AML-193 (cell line): ENCODE measurements at regions not wholly inside any gene's neighbourhood (a gene's known extent, or its start where the extent isn't known, plus 50 kb on each side); places are given as distances from the start of the nearest gene placed in this dataset.
"Not testable (repeated sequence)": the region's sequence is repeated elsewhere in the genome, so short reads cannot be mapped to it uniquely, and the experiment has no call there.

Experiments used
- DNase-seq, 2 experiments: peaks; one replicate each; lab custom pipeline; 2025; lab: John Stamatoyannopoulos, UW

DNA sequence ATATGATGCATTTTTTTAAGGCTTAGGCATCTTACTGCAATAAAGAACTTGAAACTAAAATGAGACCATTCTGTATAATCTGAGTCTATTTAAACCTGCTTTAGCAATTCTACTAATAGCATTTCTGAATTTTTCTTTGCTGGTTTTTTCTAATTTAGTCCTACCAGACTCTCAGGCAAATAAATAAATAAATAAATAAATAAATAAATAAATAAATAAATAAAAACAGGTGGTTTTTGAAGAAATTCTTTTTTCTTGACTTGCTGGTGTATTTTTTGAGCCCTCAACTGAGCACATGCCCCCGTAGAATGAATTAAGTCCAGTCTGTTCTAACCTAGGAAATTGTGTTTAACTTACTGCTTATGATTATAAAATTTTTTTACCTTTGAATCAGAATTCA is 134.7 kb upstream of the FOXP2 start:
- no peak for DNase-seq

DNA sequence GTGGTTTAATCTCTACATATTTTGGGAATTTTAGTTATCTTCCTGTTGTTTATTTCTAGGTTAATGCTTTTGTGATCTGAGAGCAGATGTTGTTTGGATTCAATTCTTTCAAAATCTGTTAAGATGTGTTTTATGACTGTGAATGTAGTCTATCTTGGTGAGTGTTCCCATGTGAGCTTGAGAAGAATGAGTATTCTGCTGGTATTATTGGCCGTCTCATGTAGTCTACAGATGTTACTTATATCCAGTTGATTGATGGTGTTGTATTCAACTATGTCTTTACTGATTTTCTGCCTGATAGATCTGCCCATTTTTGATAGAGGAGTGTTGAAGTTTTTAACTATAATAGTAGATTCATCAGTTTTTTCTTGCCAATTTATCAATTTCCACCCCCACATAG is 141.4 kb upstream of the FOXP2 start:
- no peak for DNase-seq

DNA sequence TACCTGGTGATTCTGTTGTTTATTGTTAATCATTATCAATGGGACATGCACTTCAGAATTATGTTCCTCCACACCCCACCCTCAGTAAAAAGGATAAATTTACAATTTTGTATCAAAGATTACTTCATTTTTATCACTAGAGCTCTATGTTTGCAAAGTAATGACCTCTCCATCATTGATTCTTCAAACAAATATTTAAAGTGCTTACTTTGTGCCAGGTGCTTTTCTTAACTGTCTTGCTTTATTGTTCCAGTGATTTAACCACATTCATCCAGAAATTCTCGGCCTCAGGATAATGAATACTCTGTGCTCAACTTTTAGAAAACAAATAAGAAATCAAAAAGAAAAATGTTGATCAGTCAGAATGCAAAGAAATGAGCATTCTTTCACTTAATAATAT is 144.9 kb upstream of the FOXP2 start:
- no peak for DNase-seq

DNA sequence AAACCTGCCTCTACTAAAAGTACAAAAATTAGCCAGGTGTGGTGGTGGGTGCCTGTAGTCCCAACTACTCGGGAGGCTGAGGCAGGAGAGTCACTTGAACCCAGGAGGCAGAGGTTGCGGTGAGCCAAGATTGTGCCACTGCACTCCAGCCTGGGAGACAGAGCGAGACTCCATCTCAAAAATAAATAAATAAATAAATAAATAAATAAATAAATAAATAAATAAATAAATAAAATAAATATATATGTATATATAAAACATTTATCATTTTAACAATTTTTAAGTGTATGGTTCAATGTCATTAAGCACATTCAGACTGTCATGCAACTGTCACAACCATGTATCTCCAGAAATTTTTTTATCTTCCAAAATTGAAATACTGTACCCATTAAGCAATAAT is 147.1 kb upstream of the FOXP2 start:
- DNase-seq = not testable (repeated sequence)

DNA sequence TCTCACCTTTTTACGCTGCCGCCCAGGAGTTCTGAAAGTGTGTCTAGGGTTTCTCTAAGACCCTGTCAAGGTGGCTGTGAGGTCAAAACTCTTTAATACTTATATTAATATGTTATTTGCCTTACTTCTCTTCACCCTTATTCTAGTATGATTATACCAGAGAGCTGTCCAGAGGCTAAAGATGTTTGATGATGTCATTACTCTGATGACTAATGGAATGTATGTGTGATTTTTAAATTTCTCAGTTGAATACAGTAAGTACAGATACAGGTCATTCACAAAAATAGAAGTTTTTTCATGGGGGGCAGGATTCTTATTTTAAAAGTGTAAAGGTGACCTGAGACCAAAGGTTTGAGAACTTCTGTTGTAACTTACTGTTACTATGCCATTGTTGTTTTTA is 150.6 kb upstream of the FOXP2 start:
- DNase-seq = no peak

DNA sequence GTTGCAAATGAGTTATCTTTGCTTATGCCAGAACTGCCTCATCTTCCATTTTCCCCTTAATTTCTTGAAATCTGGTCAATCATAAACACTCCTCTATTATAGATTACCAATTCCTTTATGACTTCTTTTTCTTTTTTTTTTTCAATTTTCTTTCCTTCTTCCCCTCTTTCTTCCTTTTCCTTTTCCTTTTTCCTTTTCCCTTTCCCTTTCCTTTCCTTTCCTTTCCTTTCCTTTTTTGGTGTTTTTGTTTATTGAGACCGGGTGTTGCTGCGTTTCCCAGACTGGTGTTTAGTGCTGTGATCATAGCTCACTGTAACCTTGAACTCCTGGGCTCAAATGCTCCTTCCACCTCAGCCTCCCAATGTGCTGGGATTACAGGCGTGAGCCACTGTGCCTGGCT is 151.4 kb upstream of the FOXP2 start:
- no peak for DNase-seq

DNA sequence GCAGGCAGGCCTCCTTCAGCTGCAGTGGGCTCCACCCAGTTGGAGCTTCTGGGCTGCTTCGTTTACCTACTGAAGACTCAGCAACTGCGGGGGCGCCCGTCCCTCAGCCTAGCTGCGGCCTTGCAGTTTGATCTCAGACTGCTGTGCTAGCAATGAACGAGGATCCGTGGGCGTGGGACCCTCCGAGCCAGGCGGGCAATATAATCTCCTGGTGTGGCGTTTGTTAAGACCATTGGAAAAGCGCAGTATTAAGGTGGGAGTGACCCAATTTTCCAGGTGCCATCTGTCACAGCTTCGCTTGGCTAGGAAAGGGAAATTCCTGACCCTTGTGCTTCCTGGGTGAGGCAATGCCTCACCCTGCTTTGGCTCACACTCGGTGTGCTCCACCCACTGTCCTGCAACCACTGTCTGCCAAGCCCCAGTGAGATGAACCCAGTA is 159.2 kb upstream of the FOXP2 start:
- DNase-seq = no peak

DNA sequence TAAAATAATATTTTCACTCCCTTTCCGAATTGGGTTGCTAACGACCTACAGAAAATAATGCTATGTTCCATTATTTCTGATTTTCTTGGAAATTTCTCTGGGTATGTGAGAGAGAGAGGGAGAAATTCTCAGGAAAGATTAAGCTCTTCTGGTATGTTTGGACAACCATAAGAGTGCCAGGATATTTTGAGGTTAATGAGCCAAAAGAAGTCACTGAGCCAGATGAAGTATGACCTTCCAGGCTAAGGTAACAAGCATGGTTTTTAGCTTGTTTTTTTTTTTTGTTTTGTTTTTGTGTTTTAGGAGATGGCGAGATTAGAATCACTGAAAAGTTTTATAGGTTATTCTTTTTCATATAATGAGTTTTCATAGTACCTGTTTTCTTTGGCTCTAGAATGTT is 171.0 kb upstream of the FOXP2 start:
- no peak for DNase-seq

DNA sequence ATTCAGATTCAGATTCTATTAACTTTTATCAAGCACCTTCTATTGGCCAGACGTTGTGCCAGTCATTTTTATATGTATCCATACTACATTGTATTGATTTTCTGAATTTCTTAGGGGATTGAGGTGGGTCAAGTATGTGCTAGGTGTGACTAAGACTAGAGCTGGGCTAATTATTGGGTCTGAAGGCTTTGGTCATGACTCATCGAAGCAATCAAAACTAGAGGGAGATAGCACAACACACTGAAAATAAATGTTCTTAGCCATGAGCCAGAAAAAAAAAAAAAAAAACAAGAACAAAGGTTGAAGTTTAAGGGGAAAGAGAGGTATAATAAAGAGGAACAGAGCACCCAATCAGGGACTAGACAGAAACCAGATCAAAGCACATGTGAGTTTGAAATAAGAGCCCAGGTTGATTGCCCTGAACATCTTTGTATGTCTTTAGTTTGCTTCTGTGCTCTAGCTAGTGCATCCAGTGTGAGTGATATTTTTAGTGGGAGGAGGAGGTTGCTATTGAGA is 171.6 kb upstream of the FOXP2 start:
- DNase-seq = no peak

DNA sequence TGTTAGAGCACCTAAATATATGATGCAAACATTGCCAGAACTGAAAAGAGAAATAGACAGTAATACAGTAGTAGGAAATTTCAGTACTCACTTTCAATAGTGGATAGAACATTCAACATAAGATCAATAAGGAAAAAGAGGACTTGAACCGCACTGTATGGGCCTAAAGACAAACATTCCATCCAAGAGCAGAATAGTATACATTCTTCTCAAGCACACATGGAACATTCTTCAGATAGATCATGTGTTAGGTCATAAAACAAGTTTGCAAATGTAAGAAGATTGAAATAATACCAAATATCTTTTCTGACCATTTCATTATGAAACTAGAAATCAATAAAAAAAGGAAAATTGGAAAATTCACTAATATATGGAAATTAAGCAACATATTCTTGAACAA is 185.4 kb upstream of the FOXP2 start:
- DNase-seq = no peak

DNA sequence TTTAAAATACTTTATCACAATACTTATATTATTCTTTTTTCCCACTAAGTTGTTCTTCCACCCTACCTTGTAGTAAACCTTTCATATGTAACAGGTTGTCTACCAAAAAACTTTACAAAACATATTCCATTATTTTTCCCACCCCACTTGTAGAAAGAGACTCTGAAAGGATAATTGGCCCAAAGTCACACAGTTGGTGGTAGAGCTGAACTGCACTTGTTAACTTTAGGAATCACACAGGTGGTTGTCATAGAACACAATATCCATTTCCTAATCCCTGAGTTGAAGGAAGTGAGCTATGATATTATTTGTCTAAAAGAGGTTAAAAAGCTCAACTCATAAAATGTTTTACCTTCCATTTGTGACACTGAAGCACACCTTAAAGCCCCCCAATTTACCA is 188.8 kb upstream of the FOXP2 start:
- DNase-seq = no peak

DNA sequence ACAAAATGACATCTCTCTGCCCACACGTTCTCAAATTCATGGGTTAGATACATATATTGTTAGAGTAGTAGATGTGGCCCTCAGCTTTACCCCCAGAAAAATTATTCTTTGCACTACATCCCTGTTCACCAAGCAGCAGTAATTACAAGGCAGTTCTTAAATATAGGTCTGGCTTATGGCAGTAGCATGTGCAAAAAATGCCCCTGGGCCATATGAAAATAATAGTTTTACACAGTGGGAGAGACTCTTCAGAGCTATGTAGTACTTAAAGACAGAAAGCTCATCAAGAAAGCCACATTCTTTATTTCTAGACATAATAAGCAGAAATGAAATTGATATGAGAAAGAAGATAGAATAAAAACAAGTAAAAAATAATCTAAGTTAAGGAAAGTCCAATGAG is 196.3 kb upstream of the FOXP2 start:
- no peak for DNase-seq

DNA sequence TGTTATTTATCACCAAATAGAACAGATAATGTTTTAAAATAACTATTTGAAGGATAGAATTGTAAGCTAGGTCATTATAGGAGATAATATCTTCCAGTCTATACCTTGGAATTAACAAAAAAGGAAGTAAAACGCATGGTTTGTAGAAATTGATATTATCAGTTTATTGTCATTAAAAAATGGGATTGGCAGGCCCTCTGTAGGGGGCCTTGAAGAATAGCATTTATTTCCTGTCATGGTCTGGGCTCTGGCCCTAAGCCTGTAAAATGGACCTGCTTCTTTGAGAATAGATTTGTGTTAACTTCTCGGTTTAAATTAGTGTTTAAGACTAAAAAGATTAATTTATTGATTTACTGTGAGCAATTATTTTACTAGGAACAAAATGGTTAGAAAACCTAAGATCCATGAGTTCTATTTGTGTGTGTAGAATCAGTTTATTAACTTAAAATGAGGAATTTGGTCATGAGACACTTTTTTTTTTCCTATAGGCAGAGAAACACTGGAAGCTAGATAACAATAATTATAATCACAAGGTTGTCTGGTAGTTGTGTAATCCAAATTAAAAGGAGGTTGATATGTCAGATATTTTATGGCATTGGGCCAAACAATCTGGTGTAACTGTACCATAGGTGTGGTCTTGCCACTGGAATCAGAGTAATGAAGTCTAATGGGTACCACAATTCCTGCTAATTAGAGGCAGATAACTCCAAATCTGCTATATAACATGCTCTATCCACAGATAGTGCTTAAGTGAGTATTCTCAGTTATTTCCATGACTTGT is 197.4 kb upstream of the FOXP2 start:
- no peak for DNase-seq

DNA sequence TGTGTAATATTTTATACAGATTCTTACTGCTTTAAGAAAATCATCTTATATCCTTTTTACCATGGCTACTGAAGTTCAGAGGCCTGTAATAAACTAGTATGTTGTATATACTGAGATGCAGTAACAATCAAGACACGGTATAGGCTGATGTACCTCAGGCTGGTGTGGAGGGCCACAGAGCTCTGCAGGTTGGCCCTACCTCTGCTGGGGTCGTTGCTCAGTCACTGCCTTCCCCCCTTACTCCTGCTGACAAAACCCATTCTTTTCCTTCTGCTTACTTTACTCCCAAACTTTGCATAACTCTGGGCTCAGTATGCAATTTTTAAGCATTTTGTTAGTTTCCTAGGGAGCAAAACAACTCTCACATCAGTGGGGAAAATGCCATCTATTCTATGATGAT is 200.1 kb upstream of the FOXP2 start:
- DNase-seq = no peak

DNA sequence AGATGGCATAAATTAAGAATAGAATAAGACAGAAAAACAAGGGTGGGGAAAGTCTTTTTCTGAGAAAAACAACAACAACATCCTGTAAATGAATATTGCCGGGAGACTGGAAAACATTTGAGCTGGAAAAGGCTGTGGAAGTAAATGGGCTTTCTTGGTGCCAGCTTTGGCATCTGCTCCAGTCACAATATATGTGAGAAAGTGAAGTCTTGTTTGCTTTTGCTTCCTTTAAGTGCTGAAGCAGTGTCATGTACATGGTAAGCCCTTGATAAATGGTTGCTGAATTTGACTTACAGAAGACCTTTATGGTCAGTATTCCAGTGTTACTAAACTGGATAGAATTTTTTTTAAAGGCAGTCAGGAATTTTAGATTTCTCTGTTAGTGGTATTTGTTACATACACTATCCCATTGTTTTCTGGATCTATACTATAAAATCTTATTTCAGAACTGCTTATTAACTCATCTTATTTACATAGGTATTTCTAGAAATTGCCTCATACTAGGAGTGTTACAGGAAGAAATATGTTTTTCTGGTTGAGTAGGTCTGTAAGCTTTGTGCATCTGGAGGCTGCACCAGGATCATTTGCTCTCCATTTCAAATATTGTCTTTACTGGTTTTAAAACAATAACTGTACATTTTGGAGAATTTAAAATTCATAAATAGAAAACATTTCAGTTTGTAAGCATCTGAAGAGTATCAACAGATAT is 201.7 kb upstream of the FOXP2 start:
- DNase-seq = no peak

DNA sequence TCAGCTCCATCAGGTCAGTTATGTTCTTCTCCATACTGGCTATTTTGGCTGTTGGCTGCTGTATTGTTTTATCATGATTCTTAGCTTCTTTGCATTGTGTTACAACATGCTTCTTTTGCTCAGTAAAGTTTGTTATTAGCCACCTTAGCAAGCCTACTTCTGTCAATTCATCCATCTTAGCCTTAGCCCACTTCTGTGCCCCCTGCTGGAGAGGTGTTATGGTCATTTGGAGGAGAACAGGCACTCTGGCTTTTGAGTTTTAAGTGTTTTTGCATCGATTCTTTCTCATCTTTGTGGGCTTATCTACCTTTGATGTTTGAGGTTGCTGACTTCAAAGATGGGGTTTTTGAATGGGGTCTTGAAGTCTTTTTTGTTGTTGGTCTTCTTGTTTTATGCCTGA is 204.6 kb upstream of the FOXP2 start:
- DNase-seq = no peak

DNA sequence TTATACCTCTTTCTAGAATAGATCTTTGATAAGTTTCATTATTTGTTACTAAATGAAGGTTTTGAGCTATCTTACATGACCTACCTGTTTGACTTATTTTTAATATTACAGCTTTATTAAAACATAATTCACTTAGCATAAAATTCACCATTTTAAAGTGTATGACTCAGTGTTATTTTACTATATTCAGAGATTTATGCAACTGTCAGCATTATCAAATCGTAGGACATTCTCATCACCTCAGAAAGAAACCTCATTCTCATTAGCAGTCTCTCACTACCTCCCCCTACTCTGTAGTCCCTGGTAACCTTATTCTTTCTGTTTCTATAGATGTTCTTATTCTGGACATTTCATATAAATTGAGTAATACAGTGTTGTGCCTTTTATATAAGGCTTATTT is 207.9 kb upstream of the FOXP2 start:
- DNase-seq = no peak

DNA sequence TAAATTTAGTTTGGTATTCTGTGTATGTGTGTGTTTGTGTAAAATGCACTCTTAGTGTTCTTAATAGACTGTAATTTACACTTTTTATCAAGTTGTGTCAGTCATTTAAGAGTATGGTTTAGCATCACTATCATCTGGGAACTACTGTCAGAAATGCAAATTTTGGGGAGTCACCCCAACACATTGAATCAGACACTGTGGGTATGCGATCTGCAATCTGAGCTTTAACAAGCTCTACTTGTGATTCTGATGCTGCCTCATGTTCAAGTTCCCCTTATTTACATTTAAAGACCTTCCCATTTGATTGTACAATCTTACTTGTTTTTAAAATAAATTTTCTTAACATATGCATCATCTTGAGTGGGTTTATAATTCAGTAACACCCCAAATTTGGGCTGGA is 218.1 kb upstream of the FOXP2 start:
- no peak for DNase-seq

DNA sequence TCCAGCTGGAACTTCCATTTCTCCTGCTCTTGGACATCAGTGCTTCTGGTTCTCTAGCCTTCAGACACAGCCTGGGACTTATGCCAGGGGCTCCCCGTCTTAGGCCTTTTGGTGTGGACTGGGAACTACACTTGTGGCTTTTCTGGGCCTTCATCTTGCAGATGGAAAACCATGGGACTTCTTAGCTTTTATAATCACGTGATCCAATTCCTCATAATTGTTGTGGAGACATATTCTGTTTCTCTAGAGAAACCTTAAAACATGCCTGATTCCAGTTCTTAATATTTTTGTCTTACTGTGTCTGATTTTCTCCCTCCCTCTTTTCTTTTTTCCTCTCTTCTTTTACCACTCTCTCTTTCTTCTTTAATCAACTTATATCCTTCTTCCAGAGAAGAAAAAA is 224.2 kb upstream of the FOXP2 start:
- DNase-seq = no peak

DNA sequence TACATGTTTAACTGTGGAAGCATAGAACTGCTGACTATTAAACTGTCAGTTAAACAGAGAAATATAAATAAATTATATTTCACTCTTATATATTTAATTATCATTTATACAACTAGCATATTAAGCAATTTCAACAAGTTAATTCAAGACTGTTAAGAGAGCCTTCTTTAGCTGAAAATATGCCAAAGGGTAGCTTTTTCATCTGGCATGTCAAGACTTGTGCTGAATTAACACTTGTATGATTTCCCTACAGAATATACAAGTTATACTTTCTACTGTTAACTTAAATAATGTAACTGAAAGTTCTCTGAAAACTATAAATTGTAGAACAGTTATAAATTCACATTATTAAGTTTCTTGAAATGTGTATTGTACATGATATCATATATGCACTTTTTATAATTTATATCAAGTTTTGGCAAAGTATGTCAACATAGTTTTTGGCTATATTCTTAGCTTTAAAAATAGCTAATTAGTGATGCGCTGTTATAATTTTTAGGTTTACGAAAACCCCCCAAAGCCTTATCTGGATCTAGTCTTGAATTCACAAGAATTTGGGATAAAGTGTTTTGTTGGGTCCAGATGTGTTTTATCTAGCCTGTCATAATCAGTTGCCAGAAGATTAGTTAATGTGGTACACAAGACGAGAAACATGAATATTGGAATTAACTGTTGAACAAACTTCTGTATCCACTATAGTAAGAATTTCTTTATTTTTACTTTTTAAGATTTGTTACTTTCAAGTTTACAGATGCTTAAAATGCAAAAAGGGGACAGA is 231.1 kb upstream of the FOXP2 start:
- no peak for DNase-seq

DNA sequence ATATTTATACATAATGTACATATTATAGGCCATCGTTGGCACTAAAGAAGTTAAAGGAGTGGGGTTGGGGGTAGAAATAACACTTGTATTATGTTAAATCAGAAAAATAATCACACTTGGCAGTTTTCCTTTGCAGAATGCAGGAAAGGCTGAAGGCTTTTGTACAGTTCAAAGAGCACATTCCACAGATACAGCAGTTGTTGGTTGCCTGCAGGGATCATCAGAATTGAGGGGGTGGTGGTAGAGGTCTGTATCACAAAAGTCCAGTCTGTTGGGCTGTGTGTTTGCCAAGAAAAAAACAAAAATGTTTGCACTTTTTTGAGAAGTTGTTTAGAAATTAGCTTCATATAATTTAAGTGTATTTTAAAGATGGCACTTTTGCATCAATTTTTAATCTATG is 231.8 kb upstream of the FOXP2 start:
- no peak for DNase-seq

DNA sequence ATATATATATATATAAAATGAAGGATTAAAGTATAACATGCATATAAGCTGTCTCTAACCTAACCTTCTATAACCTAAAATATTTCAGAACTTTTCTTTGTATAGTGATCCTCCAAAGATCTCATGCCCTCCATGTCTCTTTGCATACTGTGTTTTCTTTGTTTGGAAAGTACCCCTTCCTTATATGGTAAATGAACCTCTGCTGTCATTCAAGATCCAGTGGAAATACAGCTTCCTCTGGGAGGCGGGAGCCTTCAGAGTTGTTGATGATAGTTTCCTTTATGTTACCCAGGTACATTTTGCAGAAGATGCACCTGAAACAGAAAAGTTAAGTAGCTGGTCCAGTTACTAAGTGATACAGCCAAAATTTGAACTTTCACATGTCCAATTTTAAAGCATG is 233.3 kb upstream of the FOXP2 start:
- DNase-seq = no peak
